ENCODE measurements at regions not wholly inside any gene's neighbourhood (a gene's known extent, or its start where the extent isn't known, plus 50 kb on each side); places are given as distances from the start of the nearest gene placed in this dataset.

- no peak for TF ChIP-seq POLR2A (IDR thresholded peaks at IDR 0.05)
- no peak for TF ChIP-seq CTCF (IDR thresholded peaks at IDR 0.05)
Observed at GRCh38 chr11:131137046-131137445, 220.8 kb upstream of the SNX19 start.
